IMR-90 (cell line): ENCODE measurements at regions not wholly inside any gene's neighbourhood (a gene's known extent, or its start where the extent isn't known, plus 50 kb on each side); places are given as distances from the start of the nearest gene placed in this dataset.

Source experiments
- ATAC-seq: fragments of 200-7000 bp; cut with Tn5 transposase; 2 replicates; pipeline ENCODE4 v1.9.1; 2020; ENCODE audit warnings: low read depth, mild to moderate bottlenecking, moderate library complexity
- BruUV-seq: library from RNA; stranded (reverse); fragments of 400-500 nt; replicated peaks from 2 replicates; lab custom pipeline; 2021; lab: Mats Ljungman, UMichigan
- CTCF ChIA-PET: fragments of 300-600 bp; formaldehyde crosslinking; extraction: SDS; loops from one replicate; lab custom pipeline; 2021; ENCODE audit warnings: antibody characterized with exemption; lab: Yijun Ruan, JAX
- POLR2A ChIA-PET: fragments of 300-600 bp; sonication (Branson Sonifier 250); formaldehyde crosslinking; loops from one replicate; lab custom pipeline; 2022; ENCODE audit warnings: antibody characterized with exemption; ENCODE audit not compliant: unreplicated experiment; lab: Charles Lee
- DNase-seq: peaks from one replicate; pipeline ENCODE4 v3.0.0; 2013
- H2AFZ ChIP-seq: replicated peaks from 2 replicates; pipeline ENCODE3; 2013; ENCODE audit warnings: low read length, mild to moderate bottlenecking; ENCODE audit not compliant: poor library complexity
- H2AK5ac ChIP-seq: 2 replicates; pipeline ENCODE4 v1.6.1; 2013; ENCODE audit warnings: low read depth, low read length, inconsistent platforms
- H2AK9ac ChIP-seq: replicated peaks from 2 replicates; pipeline ENCODE3; 2013; ENCODE audit warnings: mild to moderate bottlenecking, low read depth, low read length, moderate library complexity; ENCODE audit not compliant: poor library complexity
- H2BK120ac ChIP-seq: 2 replicates; pipeline ENCODE4 v1.6.1; 2013; ENCODE audit warnings: low read depth, low read length, inconsistent platforms
- H2BK15ac ChIP-seq: 3 replicates; pipeline ENCODE4 v1.6.1; 2013; ENCODE audit warnings: low read depth, low read length, inconsistent platforms
- H2BK20ac ChIP-seq: 2 replicates; pipeline ENCODE4 v1.6.1; 2013; ENCODE audit warnings: low read depth, mild to moderate bottlenecking, inconsistent platforms, low read length, moderate library complexity
- H2BK5ac ChIP-seq: 2 replicates; pipeline ENCODE4 v1.6.1; 2013; ENCODE audit warnings: mild to moderate bottlenecking, low read depth, low read length, inconsistent platforms; ENCODE audit not compliant: poor library complexity, severe bottlenecking
- H3K14ac ChIP-seq: replicated peaks from 2 replicates; pipeline ENCODE4 v1.6.1; 2013; ENCODE audit warnings: low read depth, low read length, inconsistent platforms
- H3K18ac ChIP-seq: 2 replicates; pipeline ENCODE4 v1.6.1; 2013; ENCODE audit warnings: low read depth, low read length, control low read depth
- H3K23ac ChIP-seq: 2 replicates; pipeline ENCODE4 v1.6.1; 2013; ENCODE audit warnings: low read depth, low read length, inconsistent platforms
- H3K27ac ChIP-seq: 2 replicates; pipeline ENCODE4 v1.5.1; 2013; ENCODE audit warnings: mild to moderate bottlenecking, control low read depth, low read length; ENCODE audit not compliant: insufficient read depth
- H3K27me3 ChIP-seq: 2 replicates; pipeline ENCODE4 v1.6.1; 2013; ENCODE audit warnings: low read length; ENCODE audit not compliant: control insufficient read depth, insufficient read depth
- H3K36me3 ChIP-seq: 2 replicates; pipeline ENCODE4 v1.6.1; 2013; ENCODE audit warnings: low read length, mixed read lengths; ENCODE audit not compliant: control insufficient read depth, insufficient read depth
- H3K4ac ChIP-seq: 2 replicates; pipeline ENCODE4 v1.6.1; 2013; ENCODE audit warnings: low read depth, low read length, inconsistent platforms
- H3K4me1 ChIP-seq: 2 replicates; pipeline ENCODE4 v1.6.1; 2013; ENCODE audit warnings: low read length, mixed read lengths; ENCODE audit not compliant: control insufficient read depth, insufficient read depth
- H3K4me2 ChIP-seq: 2 replicates; pipeline ENCODE4 v1.6.1; 2013; ENCODE audit warnings: low read depth, mild to moderate bottlenecking, control low read depth, low read length, moderate library complexity
- H3K4me3 ChIP-seq: 2 replicates; pipeline ENCODE4 v1.5.1; 2013; ENCODE audit warnings: low read depth, mild to moderate bottlenecking, control low read depth, low read length, moderate library complexity; ENCODE audit not compliant: insufficient read depth
- H3K56ac ChIP-seq: 2 replicates; pipeline ENCODE4 v1.6.1; 2013; ENCODE audit warnings: low read length, inconsistent platforms; ENCODE audit not compliant: insufficient read depth; ENCODE audit errors: extremely low read depth
- H3K79me1 ChIP-seq, 2 experiments: 2 replicates each; pipeline ENCODE4 v1.6.1; 2013; ENCODE audit warnings: low read length in 2 of 2, inconsistent platforms in 1 of 2, low read depth in 1 of 2
- H3K9ac ChIP-seq: 2 replicates; pipeline ENCODE4 v1.6.1; 2013; ENCODE audit warnings: low read depth, low read length, control low read depth
- H3K9me1 ChIP-seq: 2 replicates; pipeline ENCODE4 v1.6.1; 2013; ENCODE audit warnings: low read length, inconsistent platforms; ENCODE audit not compliant: insufficient read depth
- H3K9me3 ChIP-seq: 2 replicates; pipeline ENCODE4 v1.6.1; 2013; ENCODE audit warnings: low read length; ENCODE audit not compliant: control insufficient read depth, insufficient read depth
- H4K20me1 ChIP-seq: 2 replicates; pipeline ENCODE4 v1.6.1; 2013; ENCODE audit warnings: low read length, inconsistent platforms; ENCODE audit not compliant: insufficient read depth
- H4K5ac ChIP-seq: 2 replicates; pipeline ENCODE4 v1.6.1; 2013; ENCODE audit warnings: mild to moderate bottlenecking, low read depth, low read length, control low read depth
- H4K8ac ChIP-seq, 2 experiments: 2 replicates each; pipeline ENCODE4 v1.6.1; 2013; ENCODE audit warnings: low read depth in 2 of 2, low read length in 2 of 2, control low read depth in 1 of 2, inconsistent platforms in 1 of 2
- H4K91ac ChIP-seq: 2 replicates; pipeline ENCODE4 v1.6.1; 2013; ENCODE audit warnings: low read depth, low read length, inconsistent platforms; ENCODE audit not compliant: insufficient read depth
- MAFK ChIP-seq: IDR thresholded peaks from 2 replicates; pipeline ENCODE4 v1.6.1; 2012; ENCODE audit warnings: low read depth, low read length, improper control_type of control experiment
- NFE2L2 ChIP-seq: fragments of 150-350 bp; IDR thresholded peaks from 2 replicates; pipeline ENCODE4 v1.6.1; 2016; ENCODE audit warnings: low read depth, mild to moderate bottlenecking, low read length
- WGBS, 2 experiments: methylation state at CpG; one replicate each; pipeline versions ENCODE4 v1.1.5 to v1.1.7; 2013; ENCODE audit warnings: missing lambda C conversion rate in 2 of 2; ENCODE audit not compliant: insufficient read length in 1 of 2; ENCODE audit errors: extremely low coverage in 2 of 2; 5-methylcytosine and 5-hydroxymethylcytosine counted together
- dilution Hi-C: fragments of 300-500 bp; cut with HindIII; formaldehyde crosslinking; loops from one replicate; pipeline ENCODE4 v1.14.3; 2018; ENCODE audit warnings: low sequenced_read_pairs; ENCODE audit not compliant: unreplicated experiment
- in situ Hi-C: fragments of 300-500 bp; cut with MboI; formaldehyde crosslinking; loops from 3 replicates; pipeline ENCODE4 v1.14.3; 2019; ENCODE audit warnings: low sequenced_read_pairs, inconsistent platforms, mixed read lengths
- intact Hi-C: fragments of 100-400 bp; cut with micrococcal nuclease; formaldehyde crosslinking; loops from 2 replicates; pipeline ENCODE4 v1.10.0; 2022

GRCh38 chr5:167230414-167230813 lies 1061.0 kb upstream of the WWC1 start:
- TF ChIP-seq NFE2L2 (no peak), MAFK (peak; percentile 42)
- intact Hi-C loops: no loop called here
- H2AK5ac ChIP-seq: no peak overlapping the region

More at GRCh38 chr5:167230414-167230813, 1061.0 kb upstream of the WWC1 start:
- H2AK9ac ChIP-seq: no peak overlapping the region
- H3K79me1 ChIP-seq: no peaks in the 10 kb centered on the region
- DNase-seq (no peak), ATAC-seq (no peak)
- H3K9me1 ChIP-seq: no peaks in the 10 kb centered on the region
- H2AFZ ChIP-seq: no peak overlapping the region
- H2BK20ac ChIP-seq: no peak overlapping the region
- H4K8ac ChIP-seq: no peak overlapping the region
- no peak overlapping the region for H2BK5ac ChIP-seq
- H2BK120ac ChIP-seq: no peak overlapping the region
- no peak overlapping the region for H4K5ac ChIP-seq
- H3K27me3 ChIP-seq: no peaks in the 10 kb centered on the region
- no peak overlapping the region for H3K14ac ChIP-seq
- no peak overlapping the region for H2BK15ac ChIP-seq
- BruUV-seq: no TSS peak
- H3K9me3 ChIP-seq: peaks cover 6% of the 10 kb centered on the region
- H3K4ac ChIP-seq: no peak overlapping the region
- no peak overlapping the region for H3K27ac ChIP-seq
- H4K20me1 ChIP-seq: no peaks in the 10 kb centered on the region
- no peak overlapping the region for H3K4me3 ChIP-seq
- no peak overlapping the region for H3K23ac ChIP-seq
- no peak overlapping the region for H3K18ac ChIP-seq
- no peak overlapping the region for H3K4me2 ChIP-seq
- H3K56ac ChIP-seq: no peak overlapping the region
- CTCF ChIA-PET: no interaction called here
- 0 out of 2 replicates have a peak, but pooled peaks cover 2% of the 10 kb centered on the region for H3K4me1 ChIP-seq
- no peak overlapping the region for H3K9ac ChIP-seq
- dilution Hi-C loops (no loop called here), in situ Hi-C loops (no loop called here)
- H3K36me3 ChIP-seq: no peaks in the 10 kb centered on the region
- H4K91ac ChIP-seq: no peak overlapping the region
- no CpG with 5 or more reads among the region's 1 CpG for WGBS, 2 experiments
- POLR2A ChIA-PET: no interaction called here
